ENCODE measurements at regions not wholly inside any gene's neighbourhood (a gene's known extent, or its start where the extent isn't known, plus 50 kb on each side); places are given as distances from the start of the nearest gene placed in this dataset.

- TF ChIP-seq CHD7 (IDR thresholded peaks at IDR 0.05; ENCODE audit: low read depth, low read length), result no peak
These were observed 106.1 kb downstream of the EBLN1 start (continued) for GRCh38 chr10:22111705-22112104.
